ENCODE measurements at regions not wholly inside any gene's neighbourhood (a gene's known extent, or its start where the extent isn't known, plus 50 kb on each side); places are given as distances from the start of the nearest gene placed in this dataset.
"Not testable (repeated sequence)": the region's sequence is repeated elsewhere in the genome, so short reads cannot be mapped to it uniquely, and the experiment has no call there.

DNA sequence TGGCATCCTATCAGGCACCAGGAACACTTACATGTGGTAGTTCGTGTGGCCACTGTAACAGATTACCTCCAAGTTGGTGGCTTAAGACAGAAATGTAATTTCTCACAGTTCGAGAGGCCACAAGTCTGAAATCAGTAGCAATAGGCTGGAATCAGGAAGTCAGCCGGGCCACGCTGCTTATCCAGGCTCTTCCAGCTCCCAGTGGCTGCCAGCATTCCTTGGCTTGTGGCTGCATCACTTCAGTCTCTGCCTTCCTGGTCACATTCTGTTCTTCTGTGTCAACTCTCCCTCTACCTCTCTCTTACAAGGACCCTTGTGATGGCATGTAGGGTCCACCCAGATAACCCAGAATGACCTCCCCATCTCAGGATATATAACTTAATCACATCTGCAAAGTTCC is 78.7 kb upstream of the MSX2 start (continued):
- TF ChIP-seq, protein P1, sequence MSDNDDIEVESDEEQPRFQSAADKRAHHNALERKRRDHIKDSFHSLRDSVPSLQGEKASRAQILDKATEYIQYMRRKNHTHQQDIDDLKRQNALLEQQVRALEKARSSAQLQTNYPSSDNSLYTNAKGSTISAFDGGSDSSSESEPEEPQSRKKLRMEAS (IDR thresholded peaks at IDR 0.05), result no peak
- TF ChIP-seq POLR2A (IDR thresholded peaks at IDR 0.05; ENCODE audit: control extremely low read depth in 1 of 2, low read depth in 2 of 2, low read length in 2 of 2) (no peak), GTF2F1 (IDR thresholded peaks at IDR 0.05; ENCODE audit: borderline replicate concordance, low read depth, low read length) (no peak), SP4 (IDR thresholded peaks at IDR 0.05; ENCODE audit: low read length) (no peak), RAD21 (IDR thresholded peaks at IDR 0.05 in 1 of 2, conservative IDR thresholded peaks at IDR 0.05 in 1 of 2; ENCODE audit: low read depth in 2 of 2, low read length in 2 of 2) (no peak)

DNA sequence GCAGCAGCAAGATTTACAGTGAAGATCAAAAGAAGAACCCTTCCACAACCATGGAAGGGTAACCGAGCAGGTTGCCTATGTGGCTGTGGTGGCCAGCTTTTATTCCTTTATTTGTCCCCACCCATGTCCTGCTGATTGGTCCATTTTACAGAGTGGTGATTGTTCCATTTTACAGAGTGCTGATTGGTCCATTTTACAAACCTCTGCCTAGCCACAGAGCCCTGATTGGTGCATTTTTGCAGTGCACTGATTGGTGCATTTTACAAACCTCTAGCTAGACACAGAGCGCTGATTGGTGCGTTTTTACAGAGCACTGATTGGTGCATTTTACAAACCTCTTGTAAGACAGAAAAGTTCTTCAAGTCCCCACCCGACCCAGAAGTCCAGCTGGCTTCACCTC is 75.8 kb upstream of the MSX2 start:
- H3K79me2 ChIP-seq (ENCODE audit: control insufficient read depth in 1 of 2, insufficient read depth in 2 of 2, low read length in 2 of 2); POLR2A ChIA-PET (ENCODE audit: partially characterized antibody); H2AK5ac ChIP-seq (ENCODE audit: low read depth, low read length); H2BK15ac ChIP-seq (ENCODE audit: low read length); H3K14ac ChIP-seq (ENCODE audit: insufficient read length); H3K27ac ChIP-seq (ENCODE audit: low read depth, low read length); H3K4me1 ChIP-seq (replicated peaks in 1 of 4; ENCODE audit: control insufficient read depth in 3 of 4, insufficient read depth in 4 of 4, low read length in 3 of 4); H4K20me1 ChIP-seq (replicated peaks in 1 of 2; ENCODE audit: control insufficient read depth in 1 of 2, insufficient read depth in 2 of 2, low read length in 2 of 2); H2BK12ac ChIP-seq (ENCODE audit: low read depth, low read length); H3K4ac ChIP-seq (replicated peaks; ENCODE audit: insufficient read length, low read depth, low read length); H3K36me3 ChIP-seq (ENCODE audit: control insufficient read depth in 2 of 4, insufficient read depth in 4 of 4, low read length in 3 of 4); H3K18ac ChIP-seq (ENCODE audit: extremely low read depth, low read length); H4K5ac ChIP-seq (ENCODE audit: insufficient read length, low read depth, low read length); H3K4me2 ChIP-seq (ENCODE audit: insufficient read depth in 1 of 2, low read depth in 2 of 2, low read length in 2 of 2); H4K8ac ChIP-seq (ENCODE audit: extremely low read depth, insufficient read depth, low read length); H3K23me2 ChIP-seq (ENCODE audit: low read depth, low read length); H2AFZ ChIP-seq (ENCODE audit: low read length); H4K91ac ChIP-seq (replicated peaks; ENCODE audit: insufficient read length, low read length); FAIRE-seq; H3K23ac ChIP-seq (ENCODE audit: insufficient read length); H3K79me1 ChIP-seq (ENCODE audit: low read depth, low read length); H3K27me3 ChIP-seq (replicated peaks in 1 of 4; ENCODE audit: control insufficient read depth in 3 of 4, extremely low read depth in 1 of 4, insufficient read depth in 3 of 4, low read length in 3 of 4); H3K4me3 ChIP-seq (ENCODE audit: extremely low read depth in 1 of 4, insufficient read depth in 2 of 4, low read depth in 3 of 4, low read length in 4 of 4); DNase-seq (ENCODE audit: low read depth in 1 of 2, low spot score in 2 of 2); H2BK120ac ChIP-seq (replicated peaks; ENCODE audit: low read depth, low read length); H2BK20ac ChIP-seq (ENCODE audit: low read length); H3K9ac ChIP-seq (replicated peaks in 1 of 4; ENCODE audit: extremely low read depth in 1 of 4, low read depth in 3 of 4, low read length in 3 of 4); H3K56ac ChIP-seq (replicated peaks; ENCODE audit: insufficient read length, low read depth, low read length); H2BK5ac ChIP-seq (ENCODE audit: low read depth, low read length); H3K9me3 ChIP-seq (ENCODE audit: insufficient read depth in 2 of 2, low read depth in 1 of 2, low read length in 1 of 2): not testable (repeated sequence)
- CTCF ChIA-PET (ENCODE audit: partially characterized antibody), result interaction anchor here (0.9 to 1.0 kb wide), 2 partner anchors 50 to 66 kb away, joined by 3 read pairs; no protein-coding TSS in a partner anchor
- 90% methylated on average over 4 of the region's 4 CpGs; no CpG with 5 or more reads in 1 of the 2 experiments for WGBS, 2 experiments (ENCODE audit: extremely low coverage in 1 of 2, insufficient coverage in 1 of 2, insufficient read length in 1 of 2, insufficient replicate concordance in 2 of 2, low coverage in 1 of 2, low lambda C conversion rate in 2 of 2, missing lambda C conversion rate in 1 of 2)
